ENCODE measurements at regions not wholly inside any gene's neighbourhood (a gene's known extent, or its start where the extent isn't known, plus 50 kb on each side); places are given as distances from the start of the nearest gene placed in this dataset.

GRCh38 chr1:194586302-194586701 lies 1399.9 kb upstream of the B3GALT2 start:
- TF ChIP-seq, protein P1, sequence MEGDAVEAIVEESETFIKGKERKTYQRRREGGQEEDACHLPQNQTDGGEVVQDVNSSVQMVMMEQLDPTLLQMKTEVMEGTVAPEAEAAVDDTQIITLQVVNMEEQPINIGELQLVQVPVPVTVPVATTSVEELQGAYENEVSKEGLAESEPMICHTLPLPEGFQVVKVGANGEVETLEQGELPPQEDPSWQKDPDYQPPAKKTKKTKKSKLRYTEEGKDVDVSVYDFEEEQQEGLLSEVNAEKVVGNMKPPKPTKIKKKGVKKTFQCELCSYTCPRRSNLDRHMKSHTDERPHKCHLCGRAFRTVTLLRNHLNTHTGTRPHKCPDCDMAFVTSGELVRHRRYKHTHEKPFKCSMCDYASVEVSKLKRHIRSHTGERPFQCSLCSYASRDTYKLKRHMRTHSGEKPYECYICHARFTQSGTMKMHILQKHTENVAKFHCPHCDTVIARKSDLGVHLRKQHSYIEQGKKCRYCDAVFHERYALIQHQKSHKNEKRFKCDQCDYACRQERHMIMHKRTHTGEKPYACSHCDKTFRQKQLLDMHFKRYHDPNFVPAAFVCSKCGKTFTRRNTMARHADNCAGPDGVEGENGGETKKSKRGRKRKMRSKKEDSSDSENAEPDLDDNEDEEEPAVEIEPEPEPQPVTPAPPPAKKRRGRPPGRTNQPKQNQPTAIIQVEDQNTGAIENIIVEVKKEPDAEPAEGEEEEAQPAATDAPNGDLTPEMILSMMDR (conservative IDR thresholded peaks at IDR 0.05; ENCODE audit: low read depth, low read length): no peak
- no peak for DNase-seq (ENCODE audit: low read depth)
- no peak overlapping the region for H3K4me3 ChIP-seq (ENCODE audit: low read depth, low read length)

DNA sequence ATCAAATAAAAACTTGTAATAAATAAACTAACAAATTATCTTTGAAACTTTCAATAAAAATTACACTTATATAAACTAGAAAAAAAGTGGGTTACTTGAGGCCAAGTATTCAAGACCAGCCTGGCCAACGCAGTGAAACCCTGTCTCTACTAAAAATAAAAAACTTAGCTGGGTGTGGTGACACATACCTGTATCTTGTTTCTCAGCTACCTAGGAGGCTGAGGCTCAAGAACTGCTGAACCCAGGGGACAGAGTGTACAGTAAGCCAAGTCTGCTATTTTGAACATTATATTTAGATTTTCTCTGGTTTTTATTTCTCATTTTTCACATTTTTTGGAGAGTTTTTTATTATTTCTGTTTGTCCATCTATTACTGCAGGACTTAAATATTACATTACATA lies 1397.6 kb upstream of the B3GALT2 start:
- TF ChIP-seq, protein P1 (conservative IDR thresholded peaks at IDR 0.05; ENCODE audit: low read depth, low read length): no peak
- DNase-seq (ENCODE audit: low read depth): no peak
- H3K4me3 ChIP-seq (ENCODE audit: low read depth, low read length): no peak overlapping the region

GRCh38 chr1:194570476-194570875 lies 1384.1 kb upstream of the B3GALT2 start:
- no peak for DNase-seq (ENCODE audit: low read depth)
- TF ChIP-seq, protein P1 (conservative IDR thresholded peaks at IDR 0.05; ENCODE audit: low read depth, low read length): no peak
- no peak overlapping the region for H3K4me3 ChIP-seq (ENCODE audit: low read depth, low read length)

GRCh38 chr1:194568610-194569009 lies 1382.2 kb upstream of the B3GALT2 start:
- H3K4me3 ChIP-seq (ENCODE audit: low read depth, low read length): no peak overlapping the region
- no peak for DNase-seq (ENCODE audit: low read depth)
- TF ChIP-seq, protein P1 (conservative IDR thresholded peaks at IDR 0.05; ENCODE audit: low read depth, low read length): no peak

DNA sequence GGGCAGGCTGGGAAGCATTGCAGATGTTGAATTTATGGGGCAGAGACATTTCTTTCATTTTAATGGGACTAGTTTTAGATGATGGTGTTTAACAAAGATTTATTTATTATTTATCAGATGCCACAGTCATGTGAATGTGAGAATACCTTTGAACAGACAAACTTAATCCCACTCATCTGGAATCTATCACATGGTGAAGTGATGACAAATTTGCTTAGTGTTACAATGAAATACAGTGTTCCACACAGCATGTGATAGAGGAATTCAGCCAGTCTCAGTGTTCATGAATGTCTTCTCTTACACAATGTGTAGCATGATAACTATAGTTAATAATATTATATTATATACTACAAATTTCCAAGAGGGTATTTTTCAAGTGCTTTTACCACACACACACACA lies 1361.7 kb upstream of the B3GALT2 start:
- TF ChIP-seq, protein P1 (conservative IDR thresholded peaks at IDR 0.05; ENCODE audit: low read depth, low read length): no peak
- DNase-seq (ENCODE audit: low read depth): no peak
- H3K4me3 ChIP-seq (ENCODE audit: low read depth, low read length): no peak overlapping the region

DNA sequence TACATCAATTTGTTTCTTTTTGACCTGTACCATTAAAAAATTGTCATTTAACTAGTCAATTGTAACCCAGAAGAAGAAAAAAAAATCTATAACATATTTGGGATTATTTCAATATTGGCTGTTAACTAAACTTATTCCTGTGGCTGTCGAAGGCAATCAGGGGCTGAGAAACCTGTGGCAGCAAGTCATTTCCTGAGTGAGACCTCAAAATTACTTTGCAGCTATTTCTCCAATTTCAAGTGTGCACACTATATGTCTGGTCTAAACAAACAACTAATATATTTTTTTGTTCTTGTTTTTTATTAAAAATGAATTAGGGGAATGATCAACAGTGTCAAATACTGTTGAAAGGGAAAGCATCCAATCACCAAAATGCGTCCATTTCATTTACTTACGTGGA lies 1357.6 kb upstream of the B3GALT2 start:
- no peak for DNase-seq (ENCODE audit: low read depth)
- TF ChIP-seq, protein P1 (conservative IDR thresholded peaks at IDR 0.05; ENCODE audit: low read depth, low read length): no peak

GRCh38 chr1:194538453-194538852 lies 1352.0 kb upstream of the B3GALT2 start:
- no peak for DNase-seq (ENCODE audit: low read depth)

More for the DNA sequence above, 1357.6 kb upstream of the B3GALT2 start:
- H3K4me3 ChIP-seq (ENCODE audit: low read depth, low read length): no peak overlapping the region

More at GRCh38 chr1:194538453-194538852, 1352.0 kb upstream of the B3GALT2 start:
- no peak overlapping the region for H3K4me3 ChIP-seq (ENCODE audit: low read depth, low read length)
- TF ChIP-seq, protein P1 (conservative IDR thresholded peaks at IDR 0.05; ENCODE audit: low read depth, low read length): peak; percentile 9

Measured in epithelial cell of proximal tubule (primary cell).